Fibroblast of peridontal ligament (primary cell): ENCODE measurements at regions not wholly inside any gene's neighbourhood (a gene's known extent, or its start where the extent isn't known, plus 50 kb on each side); places are given as distances from the start of the nearest gene placed in this dataset.

Experiments used
- DNase-seq: peaks from one replicate; pipeline ENCODE4 v3.0.0-alpha.2; 2010; ENCODE audit errors: extremely low read depth

DNA sequence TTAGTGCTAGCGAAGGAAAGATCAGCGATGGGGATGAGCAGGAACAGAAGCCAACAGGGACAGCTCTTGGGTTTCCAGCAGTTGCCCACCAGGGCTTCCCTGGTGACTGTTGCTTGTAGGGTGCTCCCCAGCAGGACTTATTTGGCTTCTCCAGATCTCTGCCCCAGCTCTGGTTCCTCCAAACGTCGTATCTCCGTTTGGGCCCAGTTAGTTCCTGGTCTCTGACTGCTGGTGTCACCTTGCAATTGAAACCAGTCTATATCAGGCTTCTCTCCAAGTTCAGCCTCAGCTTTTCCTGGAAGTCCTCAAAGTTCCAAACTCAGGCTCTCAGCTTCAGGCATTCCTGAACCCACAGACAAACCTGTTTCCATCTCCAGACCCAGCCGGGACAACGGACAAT, 70.8 kb upstream of the NXT1 start:
- DNase-seq: no peak

- no peak for DNase-seq
These were observed 72.4 kb upstream of the NXT1 start for GRCh38 chr20:23278172-23278571.

DNA sequence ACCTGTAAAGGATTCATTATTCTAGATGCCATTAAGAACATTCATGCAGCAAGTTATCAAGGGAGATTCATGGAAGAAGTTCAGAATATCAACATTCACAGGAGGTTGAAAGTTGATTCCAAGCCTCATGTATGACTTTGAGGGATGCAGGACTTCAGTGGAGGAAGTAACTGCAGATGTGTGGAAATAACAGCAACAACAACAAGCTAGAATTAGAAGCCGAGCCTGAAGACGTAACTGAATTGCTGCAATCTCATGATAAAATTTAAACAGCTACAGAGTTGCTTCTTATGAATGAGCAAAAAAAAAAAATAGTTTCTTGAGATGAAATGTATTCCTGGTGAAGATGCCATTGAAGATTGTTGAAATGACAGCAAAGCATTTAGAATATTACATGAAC, 73.3 kb upstream of the NXT1 start:
- DNase-seq: no peak

DNA sequence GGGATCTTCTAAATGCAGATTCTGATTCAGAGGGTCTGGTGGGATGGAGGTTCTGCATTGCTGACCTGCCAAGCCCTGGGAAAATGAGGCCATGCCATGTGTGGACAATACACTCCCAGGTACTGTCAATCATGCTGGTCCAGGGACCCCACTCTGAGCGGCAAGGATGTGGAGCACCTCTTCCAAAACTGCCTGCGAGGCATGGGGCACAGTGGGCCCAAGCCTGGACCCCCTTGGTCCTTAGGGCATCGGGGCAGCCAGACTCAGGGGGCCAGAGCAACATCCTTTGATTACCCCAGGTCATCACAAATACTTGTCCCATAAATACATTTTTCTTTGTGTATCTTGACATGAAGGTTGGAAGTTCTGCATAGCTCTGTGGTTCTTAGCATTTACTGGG, 76.8 kb upstream of the NXT1 start:
- no peak for DNase-seq

DNA sequence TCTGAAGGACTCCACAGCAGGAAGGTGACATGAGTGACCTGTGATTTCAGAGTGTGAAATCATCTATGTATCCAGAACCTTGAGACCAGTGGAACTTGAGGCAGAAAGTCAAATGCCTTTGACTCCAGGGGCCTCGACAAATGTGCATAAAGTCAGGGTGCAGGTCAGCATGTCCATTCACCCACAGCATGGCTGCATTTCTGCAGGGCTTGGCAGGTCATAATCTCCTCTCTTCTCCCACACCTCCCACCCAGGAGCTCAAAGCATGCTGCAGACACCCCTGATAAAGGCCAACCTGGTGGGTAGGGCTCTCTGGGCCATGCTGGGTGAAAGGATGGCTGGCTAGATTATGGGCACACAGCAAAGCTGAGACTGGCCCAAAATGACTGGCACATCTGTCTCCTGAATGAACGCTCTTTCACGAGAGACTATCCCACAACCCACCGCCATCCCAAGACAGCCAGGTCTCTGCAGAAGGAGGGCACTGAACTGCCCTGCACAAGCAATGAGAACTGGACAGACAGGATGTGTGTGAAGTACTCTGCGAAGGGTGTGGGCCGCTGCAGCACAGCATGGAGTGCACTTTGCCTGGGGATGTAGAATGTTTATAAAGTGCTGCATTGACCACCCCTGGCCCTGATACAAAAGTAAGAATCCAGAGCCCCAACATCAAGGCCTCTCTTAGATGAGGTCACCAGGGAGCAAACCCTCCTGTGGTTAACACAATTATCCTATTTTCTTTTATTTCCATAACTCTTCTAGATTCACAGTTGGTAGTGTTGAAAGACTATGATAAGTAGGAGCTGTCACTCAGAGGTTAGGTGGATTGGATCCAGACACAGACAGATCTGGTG, 78.2 kb upstream of the NXT1 start:
- no peak for DNase-seq

- DNase-seq: peak; percentile 4
These were observed 80.1 kb upstream of the NXT1 start for GRCh38 chr20:23270382-23270911.

GRCh38 chr20:23269954-23270353, 80.6 kb upstream of the NXT1 start:
- no peak for DNase-seq

GRCh38 chr20:23268792-23269354, 81.7 kb upstream of the NXT1 start:
- no peak for DNase-seq

- DNase-seq: no peak
These were observed 82.7 kb upstream of the NXT1 start for GRCh38 chr20:23267909-23268308.

- no peak for DNase-seq
These were observed 83.8 kb upstream of the NXT1 start for GRCh38 chr20:23266530-23267398.

GRCh38 chr20:23265226-23265625, 85.4 kb upstream of the NXT1 start:
- DNase-seq: no peak

- no peak for DNase-seq
These were observed 86.0 kb upstream of the NXT1 start for GRCh38 chr20:23264545-23264944.

- DNase-seq: no peak
These were observed 90.3 kb upstream of the NXT1 start for GRCh38 chr20:23260181-23260840.

DNA sequence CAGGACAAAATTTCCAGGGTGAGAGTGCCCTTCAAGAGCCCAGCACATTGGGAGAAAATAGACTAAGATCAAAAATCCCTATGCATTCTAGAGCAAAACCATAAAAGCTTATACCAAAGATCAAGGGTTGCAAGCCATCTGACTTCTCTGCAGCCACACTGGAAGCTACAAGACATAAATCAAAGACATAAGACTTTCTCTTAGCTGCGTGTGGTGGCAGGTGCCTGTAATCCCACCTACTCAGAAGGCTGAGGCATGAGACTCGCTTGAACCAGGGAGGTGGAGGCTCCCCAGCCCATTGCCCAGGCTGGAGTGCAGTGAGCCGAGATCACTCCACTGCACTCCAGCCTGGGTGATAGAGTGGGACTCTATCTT, 91.9 kb upstream of the NXT1 start:
- no peak for DNase-seq

DNA sequence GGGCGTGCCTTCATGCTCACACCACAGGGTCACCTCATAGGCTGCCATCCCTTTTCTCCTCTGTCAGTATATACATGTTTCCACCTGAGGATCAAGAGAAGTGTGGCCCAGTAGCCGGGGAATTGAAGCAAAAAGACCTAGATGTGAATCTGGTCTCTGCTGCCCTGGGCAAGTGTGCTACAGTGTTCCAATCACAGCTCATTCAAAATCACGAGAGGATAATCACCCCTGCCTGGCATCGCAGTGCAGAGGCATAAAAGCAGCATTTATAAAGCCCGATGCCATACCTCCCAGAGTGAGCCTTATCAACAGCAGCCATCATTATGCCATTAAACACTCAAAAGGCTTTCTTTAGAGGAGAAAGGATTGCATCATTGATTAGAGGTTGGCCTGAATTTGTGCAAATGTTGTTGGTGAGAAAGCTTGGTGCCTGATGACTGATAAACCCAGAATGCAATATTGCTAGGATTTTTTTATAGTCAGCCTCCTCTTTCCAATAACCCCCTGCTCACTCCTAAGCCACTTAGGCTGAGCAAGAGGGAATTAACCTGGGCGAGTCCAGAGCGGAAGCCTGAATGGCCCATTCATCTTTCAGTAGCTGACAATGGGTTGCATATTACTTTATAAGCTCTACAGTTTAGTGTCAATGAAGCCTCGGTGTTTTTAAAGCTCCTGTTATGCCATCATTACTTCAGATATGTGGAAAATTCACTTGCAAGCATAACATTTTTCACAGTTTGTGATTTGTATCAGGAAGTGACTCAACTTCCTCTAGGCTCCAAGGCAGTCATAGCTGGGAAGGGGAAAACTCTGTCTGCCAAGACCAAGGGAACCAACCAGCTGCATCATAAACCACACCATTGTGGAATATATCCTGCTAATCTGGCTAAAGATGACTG, 92.5 kb upstream of the NXT1 start:
- DNase-seq: peak; percentile 53

GRCh38 chr20:23257106-23257761, 93.4 kb upstream of the NXT1 start:
- no peak for DNase-seq

DNA sequence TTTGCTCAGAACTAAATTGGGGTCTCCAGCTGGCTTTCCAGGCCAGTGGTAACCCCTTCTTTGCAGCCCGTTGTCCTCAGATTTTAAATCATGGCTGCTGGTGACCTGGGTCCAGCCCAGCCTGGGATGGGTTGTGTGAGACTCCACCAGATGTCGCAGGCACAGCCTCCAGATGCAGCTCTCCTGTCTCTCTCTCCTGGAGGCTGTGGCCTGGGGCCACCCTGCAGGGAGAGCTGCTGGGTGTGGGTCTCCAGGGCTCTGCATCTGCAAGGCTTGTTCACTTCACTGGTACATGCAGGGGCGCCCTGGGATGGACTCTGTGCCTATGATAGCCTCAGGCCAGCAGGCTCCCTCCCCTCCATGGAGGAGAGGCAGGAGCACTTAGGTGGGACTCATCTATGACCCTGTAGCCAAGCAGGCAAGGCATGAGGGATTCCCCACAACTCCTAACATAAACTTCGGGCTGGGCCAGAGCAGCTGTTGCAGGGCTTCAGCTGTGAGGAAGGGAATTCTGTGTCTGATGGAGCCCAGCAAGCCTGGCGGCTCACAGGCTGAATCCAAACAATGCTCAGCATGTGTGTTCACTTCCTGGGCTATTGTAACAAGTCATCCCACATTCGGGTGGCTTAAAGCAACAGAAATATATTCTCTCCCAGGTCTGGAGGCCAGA, 94.7 kb upstream of the NXT1 start:
- peak; percentile 31 for DNase-seq

DNA sequence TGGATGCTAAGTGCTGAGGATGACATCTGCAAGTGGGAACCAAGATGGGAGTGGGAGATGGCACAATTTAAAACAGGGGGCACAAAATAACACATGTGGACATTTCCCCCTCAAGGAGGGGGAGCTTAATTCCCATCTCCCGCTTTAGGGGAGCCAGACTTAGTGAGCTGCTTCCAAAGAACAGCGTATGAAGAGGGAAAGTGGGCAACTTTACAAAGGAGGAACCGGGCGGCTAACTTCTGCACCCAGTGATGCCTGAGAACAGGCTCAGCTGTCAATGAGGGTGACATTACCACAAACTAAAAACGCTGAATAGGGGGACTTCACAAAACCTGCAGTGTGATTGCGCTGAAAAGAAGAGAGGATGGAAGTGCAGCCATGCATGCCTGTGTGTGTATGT, 95.5 kb upstream of the NXT1 start:
- DNase-seq: no peak

GRCh38 chr20:23254505-23254904, 96.1 kb upstream of the NXT1 start:
- DNase-seq: no peak

- DNase-seq: no peak
These were observed 96.6 kb upstream of the NXT1 start for GRCh38 chr20:23254034-23254433.
